ENCODE measurements at regions not wholly inside any gene's neighbourhood (a gene's known extent, or its start where the extent isn't known, plus 50 kb on each side); places are given as distances from the start of the nearest gene placed in this dataset.

DNA sequence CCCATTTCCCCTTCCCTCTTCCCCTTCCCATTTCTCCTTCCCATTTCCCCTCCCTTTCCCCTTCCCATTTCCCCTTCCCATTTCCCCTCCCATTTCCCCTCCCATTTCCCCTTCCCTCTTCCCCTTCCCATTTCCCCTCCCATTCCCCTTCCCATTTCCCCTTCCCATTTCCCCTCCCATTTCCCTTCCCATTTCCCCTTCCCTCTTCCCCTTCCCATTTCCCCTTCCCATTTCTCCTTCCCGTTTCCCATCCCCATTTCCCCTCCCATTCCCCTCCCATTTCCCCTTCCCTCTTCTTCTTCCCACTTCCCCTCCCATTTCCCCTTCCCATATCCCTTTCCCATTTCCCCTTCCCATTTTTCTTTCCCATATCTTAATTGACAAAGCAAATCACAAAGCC is 109.0 kb downstream of the OLFM1 start:
- no peak for DNase-seq

DNA sequence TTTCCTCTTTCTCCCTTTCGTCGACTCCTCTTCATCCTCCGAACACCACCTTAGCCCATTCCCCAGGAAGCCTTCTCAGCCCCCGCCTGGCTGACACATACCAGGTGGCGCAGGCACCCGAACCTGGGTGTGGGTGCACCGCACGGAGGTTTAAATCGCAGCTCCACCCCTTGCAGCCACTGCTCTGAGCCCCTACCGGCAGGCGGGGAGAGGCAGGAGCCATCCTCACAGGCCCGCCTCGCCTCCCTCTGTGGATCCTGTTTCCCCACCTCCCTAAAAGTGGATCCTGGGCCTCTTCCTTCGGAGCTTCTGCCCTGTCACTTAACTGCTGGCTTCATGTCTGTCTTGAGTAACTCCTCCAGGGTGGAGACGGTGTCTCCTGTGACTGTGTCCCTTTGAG is 110.7 kb downstream of the OLFM1 start:
- DNase-seq: no peak

DNA sequence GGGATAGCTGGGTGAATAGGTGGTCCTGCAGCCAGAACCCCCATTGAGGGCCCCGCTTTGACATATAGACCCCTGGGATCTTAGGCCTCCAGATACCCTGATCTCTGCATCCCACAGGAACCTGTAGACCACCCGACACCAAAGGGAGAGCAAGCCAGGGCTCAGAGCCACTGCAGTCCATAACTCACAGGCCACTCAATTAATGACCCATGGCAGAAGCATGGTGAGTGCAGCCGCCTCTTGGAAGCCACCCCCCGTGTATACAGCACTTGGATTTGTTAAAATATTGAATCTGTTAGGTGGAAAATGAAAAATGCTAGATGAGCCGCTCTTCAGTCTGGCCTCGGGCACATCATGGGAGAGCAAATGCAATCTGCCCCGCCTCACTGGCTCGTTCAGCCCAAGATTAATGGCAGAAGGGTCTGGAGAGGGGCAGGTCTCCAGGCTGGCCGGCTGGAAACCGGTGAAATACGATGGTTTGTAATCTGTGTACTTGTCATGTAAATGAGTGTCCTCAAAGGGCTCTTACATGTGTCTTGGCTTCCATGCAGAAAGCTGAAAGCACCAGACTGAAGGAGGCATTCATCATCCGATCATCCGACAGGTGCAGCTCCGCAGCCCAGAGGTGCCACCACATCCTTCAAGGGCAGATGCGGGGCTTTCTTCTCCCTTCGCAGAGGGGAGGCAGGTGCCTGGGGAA is 111.3 kb downstream of the OLFM1 start:
- DNase-seq: no peak

DNA sequence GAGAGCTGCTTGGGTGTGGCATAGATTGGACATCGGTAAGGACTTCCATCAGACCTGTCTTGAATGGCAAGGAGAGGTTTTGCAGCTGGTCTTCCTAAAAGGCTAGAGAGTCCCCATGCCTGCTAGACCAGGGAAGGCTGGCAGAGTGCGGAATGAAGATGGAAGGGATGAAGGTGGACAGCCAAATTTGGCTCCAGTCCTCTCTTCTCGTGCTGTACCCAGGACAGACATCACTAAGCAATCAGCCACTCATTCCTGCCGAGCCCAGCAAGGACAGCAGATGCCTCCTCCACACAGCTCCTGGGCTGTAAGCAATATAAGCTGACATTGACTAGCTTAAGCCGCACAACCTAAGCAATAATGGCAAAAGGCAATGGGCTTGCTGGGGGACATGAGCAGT is 112.0 kb downstream of the OLFM1 start:
- no peak for DNase-seq

DNA sequence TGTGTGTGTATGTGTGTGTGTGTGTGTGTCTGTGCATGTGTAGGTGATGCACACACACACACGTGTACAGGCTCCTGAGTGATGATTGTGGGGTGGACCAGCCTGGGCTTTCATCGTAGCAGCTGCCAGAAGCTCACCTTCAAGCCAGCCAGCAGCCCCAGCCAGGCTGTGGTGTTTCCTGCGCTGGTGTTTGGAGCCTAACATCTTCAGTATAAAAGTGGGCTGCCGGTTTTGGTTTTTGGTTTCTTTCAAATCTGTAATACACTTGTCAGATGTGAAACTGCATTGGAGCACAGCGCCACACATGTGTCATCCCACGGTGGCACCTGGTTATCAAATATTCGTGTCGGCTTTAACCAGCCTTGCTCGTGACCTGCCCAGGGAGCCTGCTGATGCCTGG is 114.2 kb downstream of the OLFM1 start:
- no peak for DNase-seq

DNA sequence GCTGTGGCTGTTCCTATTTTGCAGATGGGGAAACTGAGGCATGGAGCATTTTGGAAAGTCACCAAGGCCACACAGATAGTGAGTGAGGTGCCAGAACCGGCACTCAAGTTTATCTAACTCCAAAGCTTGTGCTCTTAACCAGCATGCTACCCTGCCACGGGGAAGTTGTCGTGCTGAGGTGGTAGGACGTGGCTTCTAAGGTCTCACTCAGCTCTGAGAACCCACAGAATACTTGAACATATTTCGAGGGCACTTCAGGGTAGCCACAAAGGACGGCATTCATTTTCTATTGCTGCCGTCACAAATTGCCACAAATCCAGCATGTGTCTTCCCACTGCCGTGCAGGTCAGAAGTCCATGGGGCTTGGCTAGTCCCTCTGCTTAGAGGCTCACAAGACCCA is 116.7 kb downstream of the OLFM1 start:
- DNase-seq: no peak

DNA sequence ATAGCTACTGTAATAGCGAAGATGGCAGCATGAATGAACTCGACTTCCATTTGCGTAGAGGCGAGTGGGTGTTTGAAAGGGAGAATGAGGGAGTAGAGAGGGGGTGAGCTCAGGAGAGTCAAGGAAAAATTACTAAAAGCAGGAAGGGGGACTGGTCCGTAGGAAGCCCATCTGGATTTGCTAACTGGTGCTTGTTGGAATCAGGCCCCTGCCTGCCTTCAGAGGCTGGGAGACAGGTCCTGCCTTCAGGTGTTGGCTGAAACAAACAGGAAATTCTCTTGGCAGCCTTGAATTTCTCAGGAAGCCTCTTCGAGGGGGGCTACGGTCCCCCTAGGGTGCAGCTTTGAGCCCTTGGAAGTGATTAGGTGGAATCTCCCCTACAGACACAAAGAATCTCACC is 121.7 kb downstream of the OLFM1 start:
- DNase-seq: no peak

DNA sequence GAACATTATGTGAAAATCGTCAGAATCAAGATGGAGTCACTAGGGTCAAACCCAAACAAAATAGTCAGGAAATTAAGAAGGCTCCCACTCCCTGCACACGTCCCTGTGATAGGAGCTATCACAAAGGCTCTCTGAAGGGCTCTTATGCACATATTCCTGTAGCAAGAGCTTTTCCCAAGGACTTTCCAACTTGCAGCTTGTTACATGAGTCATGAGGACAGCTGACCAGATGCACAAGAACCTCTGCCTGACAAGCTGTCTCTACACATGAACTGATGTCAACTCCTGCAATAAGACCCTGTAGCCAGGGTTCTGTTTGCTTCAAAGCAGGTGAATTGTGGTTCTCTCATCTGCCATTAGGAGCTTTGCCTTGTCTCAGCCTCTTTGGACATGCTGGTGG is 122.4 kb downstream of the OLFM1 start:
- DNase-seq: no peak

DNA sequence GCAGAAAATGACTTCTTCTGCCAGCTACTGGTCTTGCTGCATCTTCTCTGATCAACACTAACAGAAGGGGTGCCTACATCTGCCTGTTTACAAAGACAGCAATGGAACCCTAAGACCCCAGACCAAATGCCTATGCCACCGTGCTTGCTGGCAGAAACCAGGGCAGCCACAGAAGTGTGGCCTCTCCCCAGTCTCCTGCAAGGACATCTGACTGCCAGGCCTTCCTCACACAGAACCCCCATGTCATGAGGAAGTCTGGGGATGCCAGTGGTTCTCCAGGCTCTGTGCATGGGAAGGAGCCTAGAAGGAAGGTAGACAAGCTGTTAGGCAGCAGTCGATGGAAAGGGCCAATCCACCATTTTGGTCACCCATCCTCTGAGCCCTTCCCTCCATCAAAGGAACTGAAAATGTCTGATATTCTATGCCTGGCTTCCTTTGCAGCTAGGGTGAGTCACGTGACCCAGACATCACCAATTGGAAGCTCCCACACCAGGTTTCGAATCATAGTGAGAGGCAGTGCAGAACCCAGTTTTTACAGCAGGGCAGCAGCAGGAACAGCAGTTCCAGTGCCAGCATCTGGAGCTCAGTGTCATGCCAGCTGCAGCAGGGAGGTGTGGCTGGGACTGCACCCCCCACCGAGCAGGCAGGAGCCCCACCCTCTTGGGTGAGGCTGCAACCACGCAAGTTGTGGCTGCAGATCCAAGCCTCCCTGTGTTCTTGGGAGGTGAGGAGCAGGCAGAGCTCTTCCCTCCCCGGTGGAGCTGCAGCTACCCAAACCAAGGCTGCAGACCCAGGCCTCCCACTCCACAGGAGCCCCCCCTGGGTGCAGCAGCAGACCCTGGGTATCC is 123.4 kb downstream of the OLFM1 start:
- no peak for DNase-seq

DNA sequence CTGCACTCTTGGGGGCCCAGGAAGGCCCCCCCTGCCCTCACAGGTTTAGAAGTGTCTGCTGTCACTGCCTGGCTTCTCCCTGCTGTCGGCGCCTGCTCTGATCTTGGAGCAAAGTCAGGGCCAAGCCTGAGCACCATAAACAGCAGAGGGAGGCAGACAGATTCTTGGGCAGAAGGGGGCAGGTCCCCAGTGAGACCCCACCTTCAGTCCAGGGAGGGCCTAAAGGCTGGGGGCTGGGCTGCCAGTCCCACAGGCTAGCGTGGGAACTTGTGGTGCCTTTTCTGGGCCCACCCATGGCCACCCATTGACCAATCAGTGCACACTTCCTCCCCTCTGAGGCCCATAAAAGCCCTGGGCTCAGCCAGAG is 124.0 kb downstream of the OLFM1 start:
- no peak for DNase-seq

DNA sequence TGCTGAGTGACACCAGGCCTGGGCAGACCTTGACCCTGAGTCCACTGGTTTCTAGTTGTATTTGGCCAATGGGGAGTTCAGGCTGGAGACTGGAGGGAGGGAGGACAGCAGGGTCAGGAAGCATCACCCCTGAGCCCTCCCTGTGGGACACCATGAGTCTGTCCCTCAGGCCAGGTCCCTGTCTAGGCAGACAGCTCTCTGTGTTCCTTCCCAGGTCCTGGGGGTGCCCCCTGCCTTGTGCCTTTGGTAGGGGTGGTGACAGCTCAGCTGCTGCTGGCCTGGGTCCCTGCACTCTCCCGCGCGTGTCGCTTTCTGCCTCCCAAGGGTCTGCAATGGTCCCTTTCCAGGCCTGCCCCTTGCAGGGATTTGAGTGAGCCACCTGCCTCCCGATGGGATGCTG is 125.5 kb downstream of the OLFM1 start:
- DNase-seq: no peak

DNA sequence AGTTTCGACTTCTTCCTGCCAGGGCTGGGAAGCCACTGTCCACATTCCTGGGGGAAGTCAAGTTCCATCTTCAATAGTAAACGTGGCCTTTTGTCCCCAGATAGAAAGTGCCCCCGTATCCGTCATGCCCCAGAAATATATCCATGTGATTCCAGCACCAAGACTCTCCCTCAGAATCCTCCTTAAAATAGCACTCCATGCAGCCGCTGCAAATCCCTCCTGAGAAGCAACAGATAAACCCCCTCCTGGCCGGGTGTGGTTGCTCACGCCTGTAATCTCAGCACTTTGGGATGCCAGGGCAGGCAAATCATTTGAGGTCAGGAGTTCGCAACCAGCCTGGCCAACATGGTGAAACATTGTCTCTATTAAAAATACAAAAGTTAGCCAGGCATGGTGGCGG is 126.1 kb downstream of the OLFM1 start:
- DNase-seq: no peak

DNA sequence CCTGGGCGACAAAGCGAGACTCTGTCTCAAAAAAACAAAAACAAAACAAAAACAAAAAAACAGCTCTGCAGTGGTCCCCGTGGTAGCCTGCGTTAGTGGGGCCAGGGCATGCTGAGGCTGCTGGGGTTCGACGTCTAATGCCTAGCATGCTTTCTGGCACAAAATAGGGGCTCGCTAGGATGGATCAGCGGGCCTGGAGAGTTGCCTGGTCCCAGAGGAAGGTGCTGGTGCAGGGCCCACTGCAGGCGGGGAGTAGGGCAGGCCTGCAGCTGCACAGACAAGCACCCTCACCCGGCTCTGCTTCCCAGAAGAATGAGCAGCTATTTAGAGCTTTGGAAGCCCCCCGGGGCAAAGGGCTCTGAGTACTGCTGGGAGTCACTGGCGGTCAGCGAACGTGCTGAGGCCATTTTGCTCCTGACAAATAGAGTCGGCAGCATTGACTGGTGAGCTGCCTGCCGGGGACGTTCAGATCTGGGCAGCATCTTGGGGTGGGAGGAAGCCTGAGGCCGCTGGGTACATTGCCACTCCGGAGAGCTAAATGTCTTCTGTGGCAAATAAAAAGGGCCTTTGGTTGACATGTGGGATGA is 126.7 kb downstream of the OLFM1 start:
- DNase-seq: no peak

DNA sequence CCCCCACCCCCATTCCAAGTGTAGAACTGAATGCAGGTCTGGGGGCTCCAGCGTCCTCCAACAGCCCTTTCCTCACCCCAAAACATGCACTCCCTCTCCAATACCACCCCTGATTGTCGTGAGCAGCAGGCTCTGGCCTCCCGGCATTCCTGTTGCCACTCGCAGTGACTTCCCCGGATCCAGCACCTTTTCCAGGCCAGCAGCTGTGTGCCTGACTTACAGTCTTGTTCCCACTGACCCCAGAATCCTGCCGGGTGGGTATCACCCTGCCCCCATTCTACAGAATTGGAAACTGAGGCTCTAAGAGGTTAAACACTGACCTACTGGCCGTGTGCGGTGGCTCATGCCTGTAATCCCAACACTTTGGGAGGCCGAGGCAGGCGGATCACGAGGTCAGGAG is 127.2 kb downstream of the OLFM1 start:
- no peak for DNase-seq

DNA sequence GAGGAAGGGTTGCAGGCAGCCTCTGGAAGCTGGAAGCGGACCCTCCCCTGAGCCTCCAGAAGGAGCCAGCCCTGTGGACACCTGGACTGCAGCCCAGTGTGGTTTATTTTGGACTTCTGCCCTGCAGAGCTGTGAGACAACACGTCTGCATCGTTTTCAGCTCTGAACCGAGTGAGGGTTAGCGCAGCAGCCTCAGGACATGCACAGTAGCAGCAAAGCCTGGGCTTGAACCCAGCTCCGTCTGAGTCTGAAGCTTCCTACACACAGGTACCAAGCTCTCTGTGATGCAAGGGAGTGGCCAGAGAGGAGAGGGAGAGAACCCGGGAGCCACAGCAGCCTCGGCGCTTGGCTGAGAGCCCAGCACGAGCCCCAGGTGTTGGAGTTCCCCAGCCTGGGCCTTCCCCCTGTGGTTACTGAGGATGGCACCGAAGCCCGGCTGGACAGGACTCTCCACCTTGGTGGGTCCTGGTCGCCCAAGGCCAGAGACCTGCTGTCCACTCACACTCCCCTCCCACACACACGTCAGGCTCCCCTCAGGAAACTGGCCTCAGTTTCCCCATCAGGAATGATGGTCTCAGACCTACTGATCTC is 128.2 kb downstream of the OLFM1 start:
- no peak for DNase-seq

DNA sequence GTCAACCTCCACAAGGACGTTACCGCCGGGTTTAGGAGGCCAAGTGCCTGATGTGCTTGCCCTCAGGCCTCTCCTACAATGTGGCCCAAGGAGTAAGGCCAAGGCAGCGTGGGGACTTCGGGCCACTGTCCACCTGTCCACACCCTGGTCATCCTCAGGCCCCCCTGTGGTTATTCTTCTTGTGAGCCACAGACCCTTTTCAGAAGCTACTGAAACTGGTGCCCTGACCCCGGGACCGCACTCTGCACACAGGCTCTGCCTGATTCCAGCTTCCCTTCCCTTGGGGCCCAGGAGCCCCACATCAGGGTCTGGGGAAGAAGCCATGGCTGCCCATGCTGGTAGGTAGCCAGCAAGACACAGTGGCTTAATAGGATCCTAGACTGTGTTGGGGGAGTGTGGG is 128.8 kb downstream of the OLFM1 start:
- no peak for DNase-seq

DNA sequence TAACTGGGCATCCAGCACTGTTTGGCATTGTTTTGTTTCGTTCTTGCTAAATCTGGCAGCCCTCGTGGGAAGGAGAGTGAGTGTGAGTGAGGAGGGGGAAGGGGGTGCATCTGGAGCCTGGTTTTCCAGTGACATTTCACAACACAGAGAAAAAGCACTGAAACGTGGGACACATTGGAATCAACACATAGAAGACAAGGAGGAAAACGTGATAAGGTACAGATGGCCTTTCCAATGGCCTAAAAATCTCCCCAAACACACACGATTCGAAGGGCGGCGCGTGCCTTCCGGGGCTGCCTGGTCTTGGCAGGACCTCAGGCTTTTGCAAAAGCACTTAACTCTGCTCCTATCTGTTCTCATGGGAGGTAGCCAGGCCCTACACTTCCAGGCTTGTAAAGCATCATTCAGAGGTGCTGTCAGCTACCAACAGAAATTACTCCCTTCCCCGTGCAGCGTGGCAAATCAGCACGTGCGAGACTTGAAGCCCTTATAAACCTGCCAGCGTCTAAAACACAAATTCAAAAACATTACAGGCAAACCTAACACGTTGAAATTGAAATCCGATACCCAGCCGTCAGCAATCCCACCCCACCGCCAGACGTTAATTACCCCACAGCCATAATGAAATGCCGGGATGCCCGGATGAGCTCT is 129.4 kb downstream of the OLFM1 start:
- peak in 1 of 2 donors; percentile 16 for DNase-seq

DNA sequence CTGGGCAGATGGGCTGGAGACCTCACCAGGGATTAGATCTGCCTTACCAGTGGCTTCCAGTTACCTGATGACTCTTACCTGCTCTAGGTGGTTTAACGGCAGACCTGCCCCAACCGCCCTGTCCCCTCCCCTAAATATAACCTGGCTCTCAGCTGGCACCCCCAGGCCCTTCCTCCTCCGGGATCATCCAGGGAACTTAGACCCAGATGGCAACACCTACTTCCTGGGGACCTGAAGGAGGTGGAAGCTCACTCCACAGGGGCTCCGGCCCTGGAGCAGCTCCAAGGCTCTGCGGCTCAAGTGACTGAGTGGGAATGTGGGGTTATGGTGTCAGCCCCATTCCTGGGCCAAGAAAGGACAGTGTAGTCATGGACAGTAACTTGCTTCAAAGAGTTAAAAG is 130.4 kb downstream of the OLFM1 start:
- no peak for DNase-seq

DNA sequence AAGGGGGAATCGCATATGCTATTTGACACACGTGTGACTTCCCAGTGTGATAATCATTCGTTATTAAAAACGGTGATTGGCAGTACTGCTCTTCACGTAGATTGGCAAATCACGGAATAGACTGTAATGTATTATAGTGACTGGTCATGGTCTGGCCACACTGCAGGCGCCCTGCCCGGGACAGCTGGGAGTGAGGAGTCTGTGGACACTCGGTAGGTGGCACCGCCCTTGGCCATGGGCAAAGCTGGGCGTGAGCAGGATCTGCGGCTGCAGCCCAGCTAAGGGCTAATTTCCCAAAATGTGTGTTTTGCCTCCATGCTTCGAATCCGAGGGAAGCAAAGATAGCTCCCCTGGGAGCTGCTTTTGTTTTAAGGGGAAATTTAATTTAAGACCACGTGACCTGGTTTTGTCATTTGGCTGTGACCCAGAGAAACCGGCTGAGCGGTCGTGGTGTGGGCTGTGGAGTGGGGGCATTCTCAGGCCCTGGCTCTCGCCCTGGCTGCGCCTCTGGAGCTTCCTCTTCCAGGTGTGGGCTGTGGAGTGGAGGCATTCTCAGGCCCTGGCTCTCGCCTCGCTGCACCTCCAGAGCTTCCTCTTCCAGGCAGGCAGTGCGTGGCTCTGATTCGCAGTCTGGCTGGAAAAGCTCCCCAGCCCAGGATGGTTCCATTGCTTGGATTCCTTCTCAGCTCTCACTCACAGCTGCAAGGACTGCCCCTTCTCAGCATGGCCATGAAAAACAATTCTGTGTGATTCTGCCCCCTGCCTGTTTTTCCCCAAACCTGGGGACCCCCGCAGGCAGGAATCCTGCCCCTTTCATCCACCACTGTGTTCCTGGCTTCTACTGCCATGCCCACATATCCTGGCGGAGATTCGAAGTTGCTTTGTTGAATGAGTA is 131.1 kb downstream of the OLFM1 start:
- no peak for DNase-seq

DNA sequence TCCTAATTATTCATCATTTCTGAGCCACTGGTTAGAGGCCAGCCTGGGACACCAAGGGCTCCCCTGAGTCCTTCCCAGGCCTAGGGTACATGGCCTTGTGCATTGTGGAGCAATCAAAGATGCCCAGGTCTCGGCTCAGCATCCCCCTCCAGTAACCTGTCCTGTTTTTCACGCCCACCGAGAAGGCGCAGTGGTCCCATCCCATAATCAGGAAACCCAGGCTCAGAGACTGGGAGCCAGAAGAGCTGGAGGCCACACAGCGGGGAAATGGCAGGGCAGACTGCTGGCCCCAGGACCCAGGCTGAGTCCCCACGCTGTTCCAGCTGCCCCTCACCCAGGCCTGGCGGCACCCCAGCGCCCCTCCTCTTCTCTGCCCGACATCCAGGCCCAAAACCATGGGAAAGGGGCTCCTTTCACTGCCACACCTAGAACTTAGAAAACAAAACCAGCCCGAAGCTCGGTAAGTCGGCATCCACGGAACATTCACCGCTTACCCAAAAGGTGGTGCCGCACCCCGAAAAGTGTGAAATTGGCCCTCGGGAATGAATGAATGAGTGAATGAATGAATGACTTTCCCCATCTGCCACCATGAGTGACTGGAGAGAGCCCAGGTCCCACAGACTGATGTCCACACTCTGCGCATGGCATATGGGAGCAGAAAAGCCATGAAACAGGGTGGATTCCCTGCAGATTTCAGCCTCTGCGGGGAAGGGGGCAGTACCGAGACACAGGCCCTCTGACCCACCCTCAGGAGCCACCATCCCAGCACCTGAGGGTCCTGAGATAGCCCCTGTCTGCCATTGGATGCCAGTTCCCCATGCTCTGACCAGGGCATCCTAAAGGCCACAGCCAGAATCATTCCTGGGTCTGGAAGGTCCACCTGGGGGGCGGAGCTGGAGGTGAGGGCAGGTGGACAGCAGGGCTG is 132.5 kb downstream of the OLFM1 start:
- DNase-seq: no peak
